GM12865 (cell line): ENCODE measurements at regions not wholly inside any gene's neighbourhood (a gene's known extent, or its start where the extent isn't known, plus 50 kb on each side); places are given as distances from the start of the nearest gene placed in this dataset.

Experiments used
- DNase-seq: peaks from one replicate; pipeline ENCODE4 v3.0.0; 2010; ENCODE audit warnings: low read depth
- H3K4me3 ChIP-seq: 2 replicates; pipeline ENCODE4 v1.5.1; 2011; ENCODE audit warnings: mild to moderate bottlenecking, low read depth, low read length, control low read depth
- CTCF ChIP-seq: IDR thresholded peaks from 2 replicates; pipeline ENCODE4 v1.5.1; 2011; ENCODE audit warnings: low read length, control low read depth, low read depth, inconsistent platforms; ENCODE audit not compliant: insufficient read depth; ENCODE audit errors: missing control alignments

GRCh38 chr14:23787436-23787835 is 151.3 kb downstream of the DHRS2 start:
- no peak overlapping the region for H3K4me3 ChIP-seq
- no peak for DNase-seq
- TF ChIP-seq CTCF: no peak

- no peak for DNase-seq
- TF ChIP-seq CTCF: no peak
Observed at GRCh38 chr14:23789696-23790095, 153.5 kb downstream of the DHRS2 start.

GRCh38 chr14:23793532-23793931 is 157.4 kb downstream of the DHRS2 start:
- no peak overlapping the region for H3K4me3 ChIP-seq
- no peak for DNase-seq
- TF ChIP-seq CTCF: no peak

More at GRCh38 chr14:23789696-23790095, 153.5 kb downstream of the DHRS2 start:
- H3K4me3 ChIP-seq: no peak overlapping the region

GRCh38 chr14:23800811-23801210 is 152.8 kb upstream of the DHRS4 start:
- no peak for TF ChIP-seq CTCF
- no peak overlapping the region for H3K4me3 ChIP-seq
- DNase-seq: no peak

GRCh38 chr14:23801766-23802165 is 151.8 kb upstream of the DHRS4 start:
- no peak overlapping the region for H3K4me3 ChIP-seq
- TF ChIP-seq CTCF: no peak
- DNase-seq: no peak

GRCh38 chr14:23804817-23805216 is 148.8 kb upstream of the DHRS4 start:
- H3K4me3 ChIP-seq: no peak overlapping the region
- no peak for TF ChIP-seq CTCF
- no peak for DNase-seq

- no peak for DNase-seq
- TF ChIP-seq CTCF: no peak
- no peak overlapping the region for H3K4me3 ChIP-seq
Observed at GRCh38 chr14:23805761-23806160, 147.8 kb upstream of the DHRS4 start.
